PC-3 (cell line): ENCODE measurements at regions not wholly inside any gene's neighbourhood (a gene's known extent, or its start where the extent isn't known, plus 50 kb on each side); places are given as distances from the start of the nearest gene placed in this dataset.

Experiments
- CTCF ChIP-seq: fragments of 300-600 bp; sonication (generic); conservative IDR thresholded peaks from 2 replicates; pipeline ENCODE4 v1.5.1; 2017; ENCODE audit warnings: antibody characterized with exemption, low read depth, mild to moderate bottlenecking, low read length
- EZH2 ChIP-seq: fragments of 300-600 bp; sonication (generic); IDR thresholded peaks from one replicate; pipeline ENCODE4 v1.6.1; 2017; ENCODE audit warnings: antibody characterized with exemption, mild to moderate bottlenecking, low read length; ENCODE audit not compliant: unreplicated experiment
- EZH2phosphoT487 ChIP-seq: fragments of 300-600 bp; sonication (generic); IDR thresholded peaks from 2 replicates; pipeline ENCODE4 v1.6.1; 2018; ENCODE audit warnings: mild to moderate bottlenecking, antibody characterized with exemption, low read length, borderline replicate concordance

- TF ChIP-seq CTCF (no peak), EZH2phosphoT487 (no peak), EZH2 (no peak)
These were observed 748.4 kb upstream of the PHF14 start for GRCh38 chr7:10225275-10225674.
